ENCODE measurements at regions not wholly inside any gene's neighbourhood (a gene's known extent, or its start where the extent isn't known, plus 50 kb on each side); places are given as distances from the start of the nearest gene placed in this dataset.

GRCh38 chr6:145319605-145320004, 415.7 kb downstream of the EPM2A start:
- no peaks in the 10 kb centered on the region for H3K9me2 ChIP-seq (ENCODE audit: insufficient read depth)
- ATAC-seq (no peak), DNase-seq (ENCODE audit: low spot score) (no peak)
- no peaks in the 10 kb centered on the region for H3K36me3 ChIP-seq (ENCODE audit: insufficient read depth)
- no peaks in the 10 kb centered on the region for H3K79me2 ChIP-seq (replicated peaks; ENCODE audit: insufficient read depth)
- H3K4me1 ChIP-seq (ENCODE audit: insufficient read depth), result no peaks in the 10 kb centered on the region
- no peak for TF ChIP-seq ZNF114 (CRISPR knock-in tag; IDR thresholded peaks at IDR 0.05)
- no peak for TF ChIP-seq CREB1 (CRISPR knock-in tag; IDR thresholded peaks at IDR 0.05; ENCODE audit: low read depth)
- TF ChIP-seq POLR2AphosphoS5 (IDR thresholded peaks at IDR 0.05; ENCODE audit: low read depth), result no peak
- TF ChIP-seq, protein P1, sequence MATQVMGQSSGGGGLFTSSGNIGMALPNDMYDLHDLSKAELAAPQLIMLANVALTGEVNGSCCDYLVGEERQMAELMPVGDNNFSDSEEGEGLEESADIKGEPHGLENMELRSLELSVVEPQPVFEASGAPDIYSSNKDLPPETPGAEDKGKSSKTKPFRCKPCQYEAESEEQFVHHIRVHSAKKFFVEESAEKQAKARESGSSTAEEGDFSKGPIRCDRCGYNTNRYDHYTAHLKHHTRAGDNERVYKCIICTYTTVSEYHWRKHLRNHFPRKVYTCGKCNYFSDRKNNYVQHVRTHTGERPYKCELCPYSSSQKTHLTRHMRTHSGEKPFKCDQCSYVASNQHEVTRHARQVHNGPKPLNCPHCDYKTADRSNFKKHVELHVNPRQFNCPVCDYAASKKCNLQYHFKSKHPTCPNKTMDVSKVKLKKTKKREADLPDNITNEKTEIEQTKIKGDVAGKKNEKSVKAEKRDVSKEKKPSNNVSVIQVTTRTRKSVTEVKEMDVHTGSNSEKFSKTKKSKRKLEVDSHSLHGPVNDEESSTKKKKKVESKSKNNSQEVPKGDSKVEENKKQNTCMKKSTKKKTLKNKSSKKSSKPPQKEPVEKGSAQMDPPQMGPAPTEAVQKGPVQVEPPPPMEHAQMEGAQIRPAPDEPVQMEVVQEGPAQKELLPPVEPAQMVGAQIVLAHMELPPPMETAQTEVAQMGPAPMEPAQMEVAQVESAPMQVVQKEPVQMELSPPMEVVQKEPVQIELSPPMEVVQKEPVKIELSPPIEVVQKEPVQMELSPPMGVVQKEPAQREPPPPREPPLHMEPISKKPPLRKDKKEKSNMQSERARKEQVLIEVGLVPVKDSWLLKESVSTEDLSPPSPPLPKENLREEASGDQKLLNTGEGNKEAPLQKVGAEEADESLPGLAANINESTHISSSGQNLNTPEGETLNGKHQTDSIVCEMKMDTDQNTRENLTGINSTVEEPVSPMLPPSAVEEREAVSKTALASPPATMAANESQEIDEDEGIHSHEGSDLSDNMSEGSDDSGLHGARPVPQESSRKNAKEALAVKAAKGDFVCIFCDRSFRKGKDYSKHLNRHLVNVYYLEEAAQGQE (IDR thresholded peaks at IDR 0.05; ENCODE audit: unreplicated experiment), result no peak
- TF ChIP-seq EZH2phosphoT487 (IDR thresholded peaks at IDR 0.05; ENCODE audit: unreplicated experiment), result no peak
- no peak for TF ChIP-seq STAT1 (IDR thresholded peaks at IDR 0.05; ENCODE audit: unreplicated experiment)
- TF ChIP-seq, protein P2, sequence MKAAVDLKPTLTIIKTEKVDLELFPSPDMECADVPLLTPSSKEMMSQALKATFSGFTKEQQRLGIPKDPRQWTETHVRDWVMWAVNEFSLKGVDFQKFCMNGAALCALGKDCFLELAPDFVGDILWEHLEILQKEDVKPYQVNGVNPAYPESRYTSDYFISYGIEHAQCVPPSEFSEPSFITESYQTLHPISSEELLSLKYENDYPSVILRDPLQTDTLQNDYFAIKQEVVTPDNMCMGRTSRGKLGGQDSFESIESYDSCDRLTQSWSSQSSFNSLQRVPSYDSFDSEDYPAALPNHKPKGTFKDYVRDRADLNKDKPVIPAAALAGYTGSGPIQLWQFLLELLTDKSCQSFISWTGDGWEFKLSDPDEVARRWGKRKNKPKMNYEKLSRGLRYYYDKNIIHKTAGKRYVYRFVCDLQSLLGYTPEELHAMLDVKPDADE (IDR thresholded peaks at IDR 0.05), result no peak
- no peak for TF ChIP-seq JUNB (IDR thresholded peaks at IDR 0.05; ENCODE audit: unreplicated experiment)
- TF ChIP-seq CTCF (conservative IDR thresholded peaks at IDR 0.05; ENCODE audit: low read depth in 2 of 2), result no peak
- no peak for TF ChIP-seq ZNF331 (CRISPR knock-in tag; IDR thresholded peaks at IDR 0.05; ENCODE audit: low read depth)
- no peak for TF ChIP-seq EZH2 (IDR thresholded peaks at IDR 0.05; ENCODE audit: low read depth, unreplicated experiment)
- TF ChIP-seq, protein P3, sequence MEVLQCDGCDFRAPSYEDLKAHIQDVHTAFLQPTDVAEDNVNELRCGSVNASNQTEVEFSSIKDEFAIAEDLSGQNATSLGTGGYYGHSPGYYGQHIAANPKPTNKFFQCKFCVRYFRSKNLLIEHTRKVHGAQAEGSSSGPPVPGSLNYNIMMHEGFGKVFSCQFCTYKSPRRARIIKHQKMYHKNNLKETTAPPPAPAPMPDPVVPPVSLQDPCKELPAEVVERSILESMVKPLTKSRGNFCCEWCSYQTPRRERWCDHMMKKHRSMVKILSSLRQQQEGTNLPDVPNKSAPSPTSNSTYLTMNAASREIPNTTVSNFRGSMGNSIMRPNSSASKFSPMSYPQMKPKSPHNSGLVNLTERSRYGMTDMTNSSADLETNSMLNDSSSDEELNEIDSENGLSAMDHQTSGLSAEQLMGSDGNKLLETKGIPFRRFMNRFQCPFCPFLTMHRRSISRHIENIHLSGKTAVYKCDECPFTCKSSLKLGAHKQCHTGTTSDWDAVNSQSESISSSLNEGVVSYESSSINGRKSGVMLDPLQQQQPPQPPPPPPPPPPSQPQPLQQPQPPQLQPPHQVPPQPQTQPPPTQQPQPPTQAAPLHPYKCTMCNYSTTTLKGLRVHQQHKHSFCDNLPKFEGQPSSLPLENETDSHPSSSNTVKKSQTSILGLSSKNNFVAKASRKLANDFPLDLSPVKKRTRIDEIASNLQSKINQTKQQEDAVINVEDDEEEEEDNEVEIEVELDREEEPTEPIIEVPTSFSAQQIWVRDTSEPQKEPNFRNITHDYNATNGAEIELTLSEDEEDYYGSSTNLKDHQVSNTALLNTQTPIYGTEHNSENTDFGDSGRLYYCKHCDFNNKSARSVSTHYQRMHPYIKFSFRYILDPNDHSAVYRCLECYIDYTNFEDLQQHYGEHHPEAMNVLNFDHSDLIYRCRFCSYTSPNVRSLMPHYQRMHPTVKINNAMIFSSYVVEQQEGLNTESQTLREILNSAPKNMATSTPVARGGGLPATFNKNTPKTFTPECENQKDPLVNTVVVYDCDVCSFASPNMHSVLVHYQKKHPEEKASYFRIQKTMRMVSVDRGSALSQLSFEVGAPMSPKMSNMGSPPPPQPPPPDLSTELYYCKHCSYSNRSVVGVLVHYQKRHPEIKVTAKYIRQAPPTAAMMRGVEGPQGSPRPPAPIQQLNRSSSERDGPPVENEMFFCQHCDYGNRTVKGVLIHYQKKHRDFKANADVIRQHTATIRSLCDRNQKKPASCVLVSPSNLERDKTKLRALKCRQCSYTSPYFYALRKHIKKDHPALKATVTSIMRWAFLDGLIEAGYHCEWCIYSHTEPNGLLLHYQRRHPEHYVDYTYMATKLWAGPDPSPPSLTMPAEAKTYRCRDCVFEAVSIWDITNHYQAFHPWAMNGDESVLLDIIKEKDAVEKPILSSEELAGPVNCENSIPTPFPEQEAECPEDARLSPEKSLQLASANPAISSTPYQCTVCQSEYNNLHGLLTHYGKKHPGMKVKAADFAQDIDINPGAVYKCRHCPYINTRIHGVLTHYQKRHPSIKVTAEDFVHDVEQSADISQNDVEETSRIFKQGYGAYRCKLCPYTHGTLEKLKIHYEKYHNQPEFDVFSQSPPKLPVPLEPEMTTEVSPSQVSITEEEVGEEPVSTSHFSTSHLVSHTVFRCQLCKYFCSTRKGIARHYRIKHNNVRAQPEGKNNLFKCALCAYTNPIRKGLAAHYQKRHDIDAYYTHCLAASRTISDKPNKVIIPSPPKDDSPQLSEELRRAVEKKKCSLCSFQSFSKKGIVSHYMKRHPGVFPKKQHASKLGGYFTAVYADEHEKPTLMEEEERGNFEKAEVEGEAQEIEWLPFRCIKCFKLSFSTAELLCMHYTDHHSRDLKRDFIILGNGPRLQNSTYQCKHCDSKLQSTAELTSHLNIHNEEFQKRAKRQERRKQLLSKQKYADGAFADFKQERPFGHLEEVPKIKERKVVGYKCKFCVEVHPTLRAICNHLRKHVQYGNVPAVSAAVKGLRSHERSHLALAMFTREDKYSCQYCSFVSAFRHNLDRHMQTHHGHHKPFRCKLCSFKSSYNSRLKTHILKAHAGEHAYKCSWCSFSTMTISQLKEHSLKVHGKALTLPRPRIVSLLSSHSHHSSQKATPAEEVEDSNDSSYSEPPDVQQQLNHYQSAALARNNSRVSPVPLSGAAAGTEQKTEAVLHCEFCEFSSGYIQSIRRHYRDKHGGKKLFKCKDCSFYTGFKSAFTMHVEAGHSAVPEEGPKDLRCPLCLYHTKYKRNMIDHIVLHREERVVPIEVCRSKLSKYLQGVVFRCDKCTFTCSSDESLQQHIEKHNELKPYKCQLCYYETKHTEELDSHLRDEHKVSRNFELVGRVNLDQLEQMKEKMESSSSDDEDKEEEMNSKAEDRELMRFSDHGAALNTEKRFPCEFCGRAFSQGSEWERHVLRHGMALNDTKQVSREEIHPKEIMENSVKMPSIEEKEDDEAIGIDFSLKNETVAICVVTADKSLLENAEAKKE (CRISPR knock-in tag; IDR thresholded peaks at IDR 0.05), result no peak
- no peak for TF ChIP-seq NANOG (IDR thresholded peaks at IDR 0.05; ENCODE audit: borderline replicate concordance)
- no peaks in the 10 kb centered on the region for H4K20me1 ChIP-seq (replicated peaks; ENCODE audit: insufficient read depth)
- no peaks in the 10 kb centered on the region for H3K27me3 ChIP-seq (ENCODE audit: insufficient read depth)
- Mint-ChIP-seq H3K36me3 (ENCODE audit: low read depth) (no peaks in the 10 kb centered on the region), H3K4me1 (no peaks in the 10 kb centered on the region; the same call in 1 of the 3 replicates), H3K9me3 (peaks cover 5% of the 10 kb centered on the region; the same call in 2 of the 3 replicates), H3K27ac (no peak overlapping the region), H3K4me3 (no peak overlapping the region), H3K27me3 (ENCODE audit: insufficient read depth, low read depth, poor library complexity) (peaks cover 3% of the 10 kb centered on the region)
- no peak overlapping the region for H3K4me2 ChIP-seq
- H3F3A ChIP-seq (replicated peaks; ENCODE audit: low read depth), result no peaks in the 10 kb centered on the region
- H3K27ac ChIP-seq (ENCODE audit: low read depth), result no peak overlapping the region
- H2AFZ ChIP-seq, result no peak overlapping the region
- no peak overlapping the region for H3K4me3 ChIP-seq

Measured in GM23338 (cell line).